SK-N-SH treated with all-trans-retinoic acid at 6 μM for 48 hours (cell line): ENCODE measurements at regions not wholly inside any gene's neighbourhood (a gene's known extent, or its start where the extent isn't known, plus 50 kb on each side); places are given as distances from the start of the nearest gene placed in this dataset.

ENCODE experiments used
- ATAC-seq: fragments of 200-7000 bp; cut with Tn5 transposase; 3 replicates; pipeline ENCODE4 v1.9.1; 2020; ENCODE audit warnings: mild to moderate bottlenecking, moderate library complexity
- ARNTL ChIP-seq: fragments of 450-650 bp; formaldehyde crosslinking; IDR thresholded peaks from 2 replicates; pipeline ENCODE4 v1.5.0; 2020; ENCODE audit warnings: low read depth, mild to moderate bottlenecking, moderate library complexity, borderline replicate concordance
- BACH2 ChIP-seq: fragments of 250-450 bp; sonication (Bioruptor Pico); IDR thresholded peaks from 2 replicates; pipeline ENCODE4 v1.9.0; 2021; ENCODE audit warnings: mild to moderate bottlenecking, borderline replicate concordance
- CSDC2 ChIP-seq: fragments of 250-450 bp; sonication (Bioruptor Pico); IDR thresholded peaks from 2 replicates; pipeline ENCODE4 v1.5.0; 2020; ENCODE audit warnings: mild to moderate bottlenecking, moderate library complexity
- ESRRG ChIP-seq: fragments of 250-450 bp; sonication (Bioruptor Pico); IDR thresholded peaks from 2 replicates; pipeline ENCODE4 v1.6.1; 2021; ENCODE audit warnings: mild to moderate bottlenecking
- GLIS3 ChIP-seq: fragments of 250-450 bp; sonication (Bioruptor Pico); IDR thresholded peaks from 2 replicates; pipeline ENCODE4 v1.5.0; 2020; ENCODE audit warnings: mild to moderate bottlenecking, moderate library complexity
- ISL1 ChIP-seq: fragments of 250-450 bp; sonication (Bioruptor Pico); IDR thresholded peaks from 2 replicates; pipeline ENCODE4 v2.1.2; 2022; ENCODE audit warnings: mild to moderate bottlenecking, moderate library complexity
- OSR1 ChIP-seq: fragments of 250-450 bp; sonication (Bioruptor Pico); IDR thresholded peaks from 2 replicates; pipeline ENCODE4 v1.8.0; 2022; ENCODE audit warnings: moderate library complexity, mild to moderate bottlenecking, inconsistent platforms
- PPARA ChIP-seq: fragments of 250-450 bp; sonication (Bioruptor Pico); IDR thresholded peaks from 2 replicates; pipeline ENCODE4 v1.5.0; 2020; ENCODE audit warnings: mild to moderate bottlenecking, borderline replicate concordance
- RARB ChIP-seq: fragments of 250-450 bp; sonication (Bioruptor Pico); IDR thresholded peaks from 2 replicates; pipeline ENCODE4 v1.8.0; 2021; ENCODE audit warnings: mild to moderate bottlenecking, moderate library complexity
- SNAI2 ChIP-seq: fragments of 250-450 bp; sonication (Bioruptor Pico); IDR thresholded peaks from 2 replicates; pipeline ENCODE4 v1.5.0; 2020; ENCODE audit warnings: mild to moderate bottlenecking, moderate library complexity
- TCF4 ChIP-seq: fragments of 250-450 bp; sonication (Bioruptor Pico); IDR thresholded peaks from 2 replicates; pipeline ENCODE4 v1.8.0; 2021; ENCODE audit warnings: mild to moderate bottlenecking, moderate library complexity, borderline replicate concordance
- TOX ChIP-seq: fragments of 250-450 bp; sonication (Bioruptor Pico); IDR thresholded peaks from 2 replicates; pipeline ENCODE4 v1.8.0; 2021; ENCODE audit warnings: mild to moderate bottlenecking, moderate library complexity, borderline replicate concordance
- ZC3H10 ChIP-seq: fragments of 250-450 bp; sonication (Bioruptor Pico); IDR thresholded peaks from 2 replicates; pipeline ENCODE4 v1.5.1; 2021; ENCODE audit warnings: mild to moderate bottlenecking, moderate library complexity
- ZFP3 ChIP-seq: fragments of 250-450 bp; sonication (Bioruptor Pico); IDR thresholded peaks from 2 replicates; pipeline ENCODE4 v1.5.0; 2020; ENCODE audit warnings: mild to moderate bottlenecking, moderate library complexity
- ZFP30 ChIP-seq: fragments of 450-650 bp; formaldehyde crosslinking; IDR thresholded peaks from 2 replicates; pipeline ENCODE4 v1.5.0; 2022; ENCODE audit warnings: mild to moderate bottlenecking, moderate library complexity
- ZNF565 ChIP-seq: fragments of 450-650 bp; formaldehyde crosslinking; conservative IDR thresholded peaks from 2 replicates; pipeline ENCODE4 v1.5.0; 2020; ENCODE audit warnings: low read depth, mild to moderate bottlenecking, moderate library complexity
- ZNF70 ChIP-seq: fragments of 450-650 bp; formaldehyde crosslinking; IDR thresholded peaks from 2 replicates; pipeline ENCODE4 v1.5.0; 2020; ENCODE audit warnings: mild to moderate bottlenecking, moderate library complexity
- TF ChIP-seq, protein P1 (sequence below): fragments of 250-450 bp; sonication (Bioruptor Pico); IDR thresholded peaks from 2 replicates; pipeline ENCODE4 v1.5.1; 2021; ENCODE audit warnings: mild to moderate bottlenecking, moderate library complexity
- TF ChIP-seq, protein P2 (sequence below): fragments of 250-450 bp; sonication (Bioruptor Pico); IDR thresholded peaks from 2 replicates; pipeline ENCODE4 v1.5.1; 2020; ENCODE audit warnings: low read depth, mild to moderate bottlenecking, moderate library complexity
- TF ChIP-seq, protein P3 (sequence below): fragments of 250-450 bp; sonication (Bioruptor Pico); IDR thresholded peaks from 2 replicates; pipeline ENCODE4 v1.8.0; 2021; ENCODE audit warnings: low read depth, mild to moderate bottlenecking, moderate library complexity, borderline replicate concordance
- TF ChIP-seq, protein P4 (sequence below): fragments of 250-450 bp; sonication (Bioruptor Pico); IDR thresholded peaks from 2 replicates; pipeline ENCODE4 v1.8.0; 2020; ENCODE audit warnings: mild to moderate bottlenecking, moderate library complexity, borderline replicate concordance
- TF ChIP-seq, protein P5 (sequence below): fragments of 250-450 bp; sonication (Bioruptor Pico); IDR thresholded peaks from 2 replicates; pipeline ENCODE4 v1.5.0; 2020; ENCODE audit warnings: mild to moderate bottlenecking, moderate library complexity

DNA sequence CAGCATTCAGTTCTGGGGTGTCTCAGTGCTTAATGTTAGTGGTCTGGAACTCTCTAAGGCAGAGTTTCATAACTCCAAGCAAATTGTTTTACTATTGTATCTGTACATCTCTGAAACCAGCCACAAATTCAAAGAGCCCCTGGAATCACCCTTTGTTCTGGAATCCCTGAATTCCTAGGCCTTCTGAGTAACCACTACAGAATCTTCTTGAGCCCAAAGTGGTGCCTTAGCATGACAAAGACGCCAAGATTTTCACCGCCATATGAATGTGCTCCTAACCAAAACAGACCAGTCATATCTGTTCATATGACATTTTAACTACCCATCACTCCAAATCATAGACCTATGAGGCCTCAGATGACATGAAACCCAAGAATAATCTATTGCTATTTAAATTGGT, 668.1 kb downstream of the EPHA4 start:
- TF ChIP-seq, protein P1, sequence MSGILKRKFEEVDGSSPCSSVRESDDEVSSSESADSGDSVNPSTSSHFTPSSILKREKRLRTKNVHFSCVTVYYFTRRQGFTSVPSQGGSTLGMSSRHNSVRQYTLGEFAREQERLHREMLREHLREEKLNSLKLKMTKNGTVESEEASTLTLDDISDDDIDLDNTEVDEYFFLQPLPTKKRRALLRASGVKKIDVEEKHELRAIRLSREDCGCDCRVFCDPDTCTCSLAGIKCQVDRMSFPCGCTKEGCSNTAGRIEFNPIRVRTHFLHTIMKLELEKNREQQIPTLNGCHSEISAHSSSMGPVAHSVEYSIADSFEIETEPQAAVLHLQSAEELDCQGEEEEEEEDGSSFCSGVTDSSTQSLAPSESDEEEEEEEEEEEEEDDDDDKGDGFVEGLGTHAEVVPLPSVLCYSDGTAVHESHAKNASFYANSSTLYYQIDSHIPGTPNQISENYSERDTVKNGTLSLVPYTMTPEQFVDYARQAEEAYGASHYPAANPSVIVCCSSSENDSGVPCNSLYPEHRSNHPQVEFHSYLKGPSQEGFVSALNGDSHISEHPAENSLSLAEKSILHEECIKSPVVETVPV (CRISPR knock-in tag), result no peak
- TF ChIP-seq, protein P2, sequence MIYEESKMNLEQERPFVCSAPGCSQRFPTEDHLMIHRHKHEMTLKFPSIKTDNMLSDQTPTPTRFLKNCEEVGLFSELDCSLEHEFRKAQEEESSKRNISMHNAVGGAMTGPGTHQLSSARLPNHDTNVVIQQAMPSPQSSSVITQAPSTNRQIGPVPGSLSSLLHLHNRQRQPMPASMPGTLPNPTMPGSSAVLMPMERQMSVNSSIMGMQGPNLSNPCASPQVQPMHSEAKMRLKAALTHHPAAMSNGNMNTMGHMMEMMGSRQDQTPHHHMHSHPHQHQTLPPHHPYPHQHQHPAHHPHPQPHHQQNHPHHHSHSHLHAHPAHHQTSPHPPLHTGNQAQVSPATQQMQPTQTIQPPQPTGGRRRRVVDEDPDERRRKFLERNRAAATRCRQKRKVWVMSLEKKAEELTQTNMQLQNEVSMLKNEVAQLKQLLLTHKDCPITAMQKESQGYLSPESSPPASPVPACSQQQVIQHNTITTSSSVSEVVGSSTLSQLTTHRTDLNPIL, result no peak
- no peak for TF ChIP-seq TCF4
- TF ChIP-seq ISL1 (CRISPR knock-in tag), result no peak
- no peak for TF ChIP-seq CSDC2
- ATAC-seq, result no peak

DNA sequence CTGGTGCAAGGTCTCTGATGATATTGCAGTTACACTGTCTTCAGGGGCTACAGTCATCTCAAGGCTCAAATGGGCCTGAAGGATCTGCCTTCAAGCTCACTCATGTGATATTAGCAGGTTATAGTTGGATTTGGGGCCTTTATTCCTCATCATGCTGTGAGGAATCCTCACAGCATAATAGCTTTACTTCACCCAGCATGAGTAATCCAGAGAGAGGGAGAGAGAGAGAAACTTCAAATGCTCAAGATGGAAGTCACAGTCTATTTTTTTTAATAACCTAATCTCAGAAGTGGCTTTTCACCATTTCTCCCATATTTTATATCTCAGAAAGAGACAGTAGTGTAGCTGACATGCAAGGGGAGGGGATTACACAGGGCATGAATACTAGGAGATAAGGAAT, 658.7 kb downstream of the EPHA4 start:
- no peak for TF ChIP-seq SNAI2 (CRISPR knock-in tag)
- TF ChIP-seq CSDC2, result no peak
- no peak for TF ChIP-seq TOX (CRISPR knock-in tag)
- TF ChIP-seq, protein P3, sequence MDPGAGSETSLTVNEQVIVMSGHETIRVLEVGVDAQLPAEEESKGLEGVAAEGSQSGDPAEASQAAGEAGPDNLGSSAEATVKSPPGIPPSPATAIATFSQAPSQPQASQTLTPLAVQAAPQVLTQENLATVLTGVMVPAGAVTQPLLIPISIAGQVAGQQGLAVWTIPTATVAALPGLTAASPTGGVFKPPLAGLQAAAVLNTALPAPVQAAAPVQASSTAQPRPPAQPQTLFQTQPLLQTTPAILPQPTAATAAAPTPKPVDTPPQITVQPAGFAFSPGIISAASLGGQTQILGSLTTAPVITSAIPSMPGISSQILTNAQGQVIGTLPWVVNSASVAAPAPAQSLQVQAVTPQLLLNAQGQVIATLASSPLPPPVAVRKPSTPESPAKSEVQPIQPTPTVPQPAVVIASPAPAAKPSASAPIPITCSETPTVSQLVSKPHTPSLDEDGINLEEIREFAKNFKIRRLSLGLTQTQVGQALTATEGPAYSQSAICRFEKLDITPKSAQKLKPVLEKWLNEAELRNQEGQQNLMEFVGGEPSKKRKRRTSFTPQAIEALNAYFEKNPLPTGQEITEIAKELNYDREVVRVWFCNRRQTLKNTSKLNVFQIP (CRISPR knock-in tag), result no peak
- no peak for TF ChIP-seq ZNF70
- no peak for TF ChIP-seq RARB (CRISPR knock-in tag)
- TF ChIP-seq GLIS3 (CRISPR knock-in tag), result no peak
- TF ChIP-seq, protein P4, sequence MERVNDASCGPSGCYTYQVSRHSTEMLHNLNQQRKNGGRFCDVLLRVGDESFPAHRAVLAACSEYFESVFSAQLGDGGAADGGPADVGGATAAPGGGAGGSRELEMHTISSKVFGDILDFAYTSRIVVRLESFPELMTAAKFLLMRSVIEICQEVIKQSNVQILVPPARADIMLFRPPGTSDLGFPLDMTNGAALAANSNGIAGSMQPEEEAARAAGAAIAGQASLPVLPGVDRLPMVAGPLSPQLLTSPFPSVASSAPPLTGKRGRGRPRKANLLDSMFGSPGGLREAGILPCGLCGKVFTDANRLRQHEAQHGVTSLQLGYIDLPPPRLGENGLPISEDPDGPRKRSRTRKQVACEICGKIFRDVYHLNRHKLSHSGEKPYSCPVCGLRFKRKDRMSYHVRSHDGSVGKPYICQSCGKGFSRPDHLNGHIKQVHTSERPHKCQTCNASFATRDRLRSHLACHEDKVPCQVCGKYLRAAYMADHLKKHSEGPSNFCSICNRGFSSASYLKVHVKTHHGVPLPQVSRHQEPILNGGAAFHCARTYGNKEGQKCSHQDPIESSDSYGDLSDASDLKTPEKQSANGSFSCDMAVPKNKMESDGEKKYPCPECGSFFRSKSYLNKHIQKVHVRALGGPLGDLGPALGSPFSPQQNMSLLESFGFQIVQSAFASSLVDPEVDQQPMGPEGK (CRISPR knock-in tag), result no peak
- no peak for TF ChIP-seq PPARA (CRISPR knock-in tag)
- no peak for TF ChIP-seq ARNTL (CRISPR knock-in tag)
- no peak for TF ChIP-seq ISL1 (CRISPR knock-in tag)
- no peak for TF ChIP-seq ZNF565 (CRISPR knock-in tag)
- TF ChIP-seq ZFP30, result no peak
- no peak for TF ChIP-seq ESRRG (CRISPR knock-in tag)
- no peak for TF ChIP-seq ZC3H10 (CRISPR knock-in tag)
- TF ChIP-seq, protein P2, result no peak
- no peak for TF ChIP-seq ZFP3 (CRISPR knock-in tag)
- TF ChIP-seq, protein P1 (CRISPR knock-in tag), result no peak
- TF ChIP-seq OSR1 (CRISPR knock-in tag), result no peak
- TF ChIP-seq TCF4, result no peak

DNA sequence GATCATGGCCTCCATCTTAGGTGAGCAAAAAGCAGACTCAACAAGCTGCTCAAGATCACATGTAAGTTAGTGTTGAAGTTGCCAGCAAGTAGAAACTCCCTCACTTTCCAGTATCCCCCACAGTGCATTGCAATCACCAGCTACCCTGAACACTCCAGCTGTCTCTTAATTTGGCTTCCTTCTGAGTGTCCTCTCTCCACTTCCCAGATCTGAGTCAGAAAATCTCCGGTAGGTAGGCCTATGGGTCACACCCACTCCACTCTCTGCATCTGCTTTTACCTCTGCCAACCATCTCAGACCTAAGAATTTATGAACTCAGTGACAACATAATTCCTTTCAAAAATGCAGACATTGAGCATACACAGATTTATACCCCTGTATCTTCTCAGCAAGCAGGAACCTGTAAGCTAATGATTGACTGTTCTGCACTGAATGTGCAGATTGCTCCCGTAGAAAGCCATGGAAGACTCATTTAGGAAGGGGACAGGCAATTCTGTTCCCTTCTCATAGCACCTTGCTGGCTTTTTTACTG, 656.9 kb downstream of the EPHA4 start:
- no peak for ATAC-seq
- TF ChIP-seq, protein P3 (CRISPR knock-in tag), result no peak
- TF ChIP-seq ZNF565 (CRISPR knock-in tag) (no peak), ARNTL (CRISPR knock-in tag) (no peak), BACH2 (CRISPR knock-in tag) (no peak), TOX (CRISPR knock-in tag) (no peak), RARB (CRISPR knock-in tag) (no peak)
- TF ChIP-seq, protein P2, result no peak
- TF ChIP-seq, protein P5, sequence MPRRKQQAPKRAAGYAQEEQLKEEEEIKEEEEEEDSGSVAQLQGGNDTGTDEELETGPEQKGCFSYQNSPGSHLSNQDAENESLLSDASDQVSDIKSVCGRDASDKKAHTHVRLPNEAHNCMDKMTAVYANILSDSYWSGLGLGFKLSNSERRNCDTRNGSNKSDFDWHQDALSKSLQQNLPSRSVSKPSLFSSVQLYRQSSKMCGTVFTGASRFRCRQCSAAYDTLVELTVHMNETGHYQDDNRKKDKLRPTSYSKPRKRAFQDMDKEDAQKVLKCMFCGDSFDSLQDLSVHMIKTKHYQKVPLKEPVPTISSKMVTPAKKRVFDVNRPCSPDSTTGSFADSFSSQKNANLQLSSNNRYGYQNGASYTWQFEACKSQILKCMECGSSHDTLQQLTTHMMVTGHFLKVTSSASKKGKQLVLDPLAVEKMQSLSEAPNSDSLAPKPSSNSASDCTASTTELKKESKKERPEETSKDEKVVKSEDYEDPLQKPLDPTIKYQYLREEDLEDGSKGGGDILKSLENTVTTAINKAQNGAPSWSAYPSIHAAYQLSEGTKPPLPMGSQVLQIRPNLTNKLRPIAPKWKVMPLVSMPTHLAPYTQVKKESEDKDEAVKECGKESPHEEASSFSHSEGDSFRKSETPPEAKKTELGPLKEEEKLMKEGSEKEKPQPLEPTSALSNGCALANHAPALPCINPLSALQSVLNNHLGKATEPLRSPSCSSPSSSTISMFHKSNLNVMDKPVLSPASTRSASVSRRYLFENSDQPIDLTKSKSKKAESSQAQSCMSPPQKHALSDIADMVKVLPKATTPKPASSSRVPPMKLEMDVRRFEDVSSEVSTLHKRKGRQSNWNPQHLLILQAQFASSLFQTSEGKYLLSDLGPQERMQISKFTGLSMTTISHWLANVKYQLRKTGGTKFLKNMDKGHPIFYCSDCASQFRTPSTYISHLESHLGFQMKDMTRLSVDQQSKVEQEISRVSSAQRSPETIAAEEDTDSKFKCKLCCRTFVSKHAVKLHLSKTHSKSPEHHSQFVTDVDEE (CRISPR knock-in tag), result no peak

More for the DNA sequence above, 658.7 kb downstream of the EPHA4 start:
- no peak for ATAC-seq
